Adrenal gland (tissue), 9 donors: ENCODE measurements at regions not wholly inside any gene's neighbourhood (a gene's known extent, or its start where the extent isn't known, plus 50 kb on each side); places are given as distances from the start of the nearest gene placed in this dataset.
A peak's percentile ranks its signal among the peaks of the same experiment; 100 is the strongest.

ENCODE experiments used
- DNase-seq, 7 donors: peaks; one replicate each; pipeline ENCODE4 v3.0.0-alpha.2; 2019 to 2020
- H3K27ac ChIP-seq, 5 donors: fragments of 200-600 bp; sonication (generic) in 4 of 5; 1 replicate in 3 of 5; 2 replicates in 2 of 5; pipeline versions ENCODE4 v1.5.1 to v1.8.0; 2016 to 2020; ENCODE audit warnings: mild to moderate bottlenecking in 1 of 5
- H3K27me3 ChIP-seq: fragments of 200-600 bp; 2 replicates; pipeline ENCODE4 v1.8.0; 2021
- H3K36me3 ChIP-seq, 2 donors: fragments of 200-600 bp; replicated peaks in 1 of 2; 1 replicate in 1 of 2; 2 replicates in 1 of 2; pipeline versions ENCODE4 v1.5.1 to v1.8.0; 2018 to 2022
- H3K4me1 ChIP-seq, 2 donors: fragments of 200-600 bp; replicated peaks in 1 of 2; 1 replicate in 1 of 2; 2 replicates in 1 of 2; pipeline versions ENCODE4 v1.5.1 to v1.8.0; 2018 to 2021
- H3K4me3 ChIP-seq, 4 donors: fragments of 200-600 bp; sonication (generic) in 3 of 4; one replicate each; pipeline ENCODE4 v1.5.1; 2016 to 2018
- H3K9me3 ChIP-seq, 3 donors: fragments of 200-600 bp; sonication (generic) in 1 of 3; replicated peaks in 1 of 3; 1 replicate in 2 of 3; 2 replicates in 1 of 3; pipeline versions ENCODE4 v1.5.1 to v1.8.0; 2016 to 2021
- POLR2A ChIP-seq, 2 donors: fragments of 450-650 bp; IDR thresholded peaks; one replicate each; pipeline ENCODE4 v1.6.1; 2017; ENCODE audit warnings: antibody characterized with exemption in 2 of 2, mild to moderate bottlenecking in 2 of 2, moderate library complexity in 1 of 2
- WGBS, 4 donors: extraction: QIAGEN DNeasy Blood & Tissue Kit in 2 of 4; methylation state at CpG; one replicate each; pipeline versions ENCODE4 v1.1.5 to v1.1.7; 2013 to 2017; 5-methylcytosine and 5-hydroxymethylcytosine counted together
- intact Hi-C, 2 donors: fragments of 100-400 bp; cut with DNase I; formaldehyde crosslinking; loops; one replicate each; pipeline versions ENCODE4 v1.14.1 to v1.15.0; 2022 to 2023
- TF ChIP-seq, protein P1 (sequence below), 6 experiments: fragments of 450-650 bp in 4 of 6; fragments of 200-600 bp in 2 of 6; sonication (generic) in 1 of 6; IDR thresholded peaks; 1 replicate in 5 of 6; 2 replicates in 1 of 6; pipeline versions ENCODE4 v1.5.1 to v1.8.0; 2016 to 2021; ENCODE audit warnings: antibody characterized with exemption in 6 of 6, mild to moderate bottlenecking in 2 of 6, moderate library complexity in 1 of 6
- donor health status: healthy with polysubstance abuse.
- donor health status: Bipolar disorder and iron deficiency.
- donor health status: DM: yes; HTN: yes; CAD: no.
- donor health status: DM: no; HTN: no; CAD: no.
- donor health status: DM: no; HTN: no; CAD: no.

DNA sequence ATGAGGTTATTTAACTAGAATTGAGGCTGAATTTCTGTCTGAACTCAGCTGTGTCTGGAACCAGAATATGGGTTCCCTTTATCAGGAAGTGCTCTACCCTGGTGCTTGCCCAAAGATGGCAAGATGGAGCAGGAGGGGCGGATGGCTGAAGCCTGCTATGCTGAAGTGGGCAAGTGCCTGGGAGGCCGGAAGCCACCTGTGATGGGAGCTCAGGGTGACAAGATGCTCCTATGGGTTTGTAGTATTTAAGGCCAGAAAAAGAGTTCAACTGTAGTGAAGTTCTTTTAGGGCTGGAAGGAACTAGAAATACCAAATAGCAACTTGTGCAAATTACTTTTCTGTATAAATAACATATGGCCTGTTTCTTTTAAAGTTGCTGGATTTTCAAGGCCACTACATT, 808.9 kb upstream of the RAB6C start:
- no peak overlapping the region for H3K4me3 ChIP-seq
- peak in 1 of 7 donors; percentile 14 for DNase-seq
- H3K36me3 ChIP-seq: no peaks in the 10 kb centered on the region
- WGBS, 4 donors: 78 to 90% (median 81%) methylated on average over 2 of the region's 2 CpGs
- TF ChIP-seq POLR2A (IDR thresholded peaks at IDR 0.05): no peak
- TF ChIP-seq, protein P1, sequence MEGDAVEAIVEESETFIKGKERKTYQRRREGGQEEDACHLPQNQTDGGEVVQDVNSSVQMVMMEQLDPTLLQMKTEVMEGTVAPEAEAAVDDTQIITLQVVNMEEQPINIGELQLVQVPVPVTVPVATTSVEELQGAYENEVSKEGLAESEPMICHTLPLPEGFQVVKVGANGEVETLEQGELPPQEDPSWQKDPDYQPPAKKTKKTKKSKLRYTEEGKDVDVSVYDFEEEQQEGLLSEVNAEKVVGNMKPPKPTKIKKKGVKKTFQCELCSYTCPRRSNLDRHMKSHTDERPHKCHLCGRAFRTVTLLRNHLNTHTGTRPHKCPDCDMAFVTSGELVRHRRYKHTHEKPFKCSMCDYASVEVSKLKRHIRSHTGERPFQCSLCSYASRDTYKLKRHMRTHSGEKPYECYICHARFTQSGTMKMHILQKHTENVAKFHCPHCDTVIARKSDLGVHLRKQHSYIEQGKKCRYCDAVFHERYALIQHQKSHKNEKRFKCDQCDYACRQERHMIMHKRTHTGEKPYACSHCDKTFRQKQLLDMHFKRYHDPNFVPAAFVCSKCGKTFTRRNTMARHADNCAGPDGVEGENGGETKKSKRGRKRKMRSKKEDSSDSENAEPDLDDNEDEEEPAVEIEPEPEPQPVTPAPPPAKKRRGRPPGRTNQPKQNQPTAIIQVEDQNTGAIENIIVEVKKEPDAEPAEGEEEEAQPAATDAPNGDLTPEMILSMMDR (IDR thresholded peaks at IDR 0.05): no peak
- intact Hi-C loops: no loop called here
- no peaks in the 10 kb centered on the region for H3K9me3 ChIP-seq
- H3K27me3 ChIP-seq: no peaks in the 10 kb centered on the region
- H3K4me1 ChIP-seq: no peaks in the 10 kb centered on the region
- no peak overlapping the region for H3K27ac ChIP-seq

DNA sequence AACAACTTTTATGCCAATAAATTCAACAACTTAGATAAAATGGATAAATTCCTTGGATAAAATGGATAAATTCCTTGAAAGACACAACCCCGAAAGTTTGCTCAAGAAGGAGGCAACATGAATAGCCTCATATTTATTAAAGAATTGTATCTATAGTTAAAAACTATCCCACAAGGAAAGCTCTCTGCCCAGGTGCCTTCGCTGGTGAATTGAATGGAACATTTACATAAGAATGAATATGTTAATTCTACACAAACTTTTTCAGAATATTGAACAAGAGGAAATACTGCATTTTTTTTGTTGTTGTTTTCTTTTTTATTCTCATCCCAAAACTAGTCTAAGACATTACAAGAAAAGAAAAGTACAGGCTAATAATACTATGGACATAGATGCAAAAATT, 805.3 kb upstream of the RAB6C start:
- Histone ChIP-seq H3K4me1 (no peaks in the 10 kb centered on the region), H3K9me3 (no peaks in the 10 kb centered on the region), H3K27me3 (no peaks in the 10 kb centered on the region), H3K36me3 (no peaks in the 10 kb centered on the region), H3K27ac (no peak overlapping the region), H3K4me3 (no peak overlapping the region)
- intact Hi-C loops: no loop called here
- TF ChIP-seq, protein P1 (IDR thresholded peaks at IDR 0.05): no peak
- no peak for TF ChIP-seq POLR2A (IDR thresholded peaks at IDR 0.05)
- no peak for DNase-seq
- WGBS, 4 donors: 68 to 85% (median 78%) methylated on average over 2 of the region's 2 CpGs

DNA sequence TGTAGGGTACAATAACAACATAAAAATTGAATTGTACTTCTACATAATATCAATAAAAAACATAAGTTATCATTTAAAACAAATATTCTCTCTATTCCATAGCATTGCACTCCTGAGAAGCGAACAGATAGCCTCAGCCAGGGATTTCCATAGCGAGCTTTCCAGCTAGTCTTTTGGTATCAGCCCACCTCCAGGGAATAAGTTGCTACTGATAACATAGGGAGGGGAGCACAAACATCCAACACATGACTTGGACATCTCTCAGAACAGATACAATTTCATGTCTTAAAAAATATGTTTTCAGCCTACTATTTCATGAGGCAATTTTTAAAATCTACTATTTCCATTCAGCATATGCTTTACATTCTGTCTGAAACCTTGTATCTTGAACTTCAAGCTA, 804.4 kb upstream of the RAB6C start:
- Histone ChIP-seq H3K4me1 (no peaks in the 10 kb centered on the region), H3K27me3 (no peaks in the 10 kb centered on the region), H3K36me3 (no peaks in the 10 kb centered on the region), H3K27ac (no peak overlapping the region), H3K4me3 (no peak overlapping the region), H3K9me3 (no peaks in the 10 kb centered on the region)
- TF ChIP-seq, protein P1 (IDR thresholded peaks at IDR 0.05): no peak
- no peak for TF ChIP-seq POLR2A (IDR thresholded peaks at IDR 0.05)
- 71 to 83% (median 77%) methylated on average over 2 of the region's 2 CpGs for WGBS, 4 donors
- intact Hi-C loops: no loop called here
- DNase-seq: peak in 1 of 7 donors; percentile 7

DNA sequence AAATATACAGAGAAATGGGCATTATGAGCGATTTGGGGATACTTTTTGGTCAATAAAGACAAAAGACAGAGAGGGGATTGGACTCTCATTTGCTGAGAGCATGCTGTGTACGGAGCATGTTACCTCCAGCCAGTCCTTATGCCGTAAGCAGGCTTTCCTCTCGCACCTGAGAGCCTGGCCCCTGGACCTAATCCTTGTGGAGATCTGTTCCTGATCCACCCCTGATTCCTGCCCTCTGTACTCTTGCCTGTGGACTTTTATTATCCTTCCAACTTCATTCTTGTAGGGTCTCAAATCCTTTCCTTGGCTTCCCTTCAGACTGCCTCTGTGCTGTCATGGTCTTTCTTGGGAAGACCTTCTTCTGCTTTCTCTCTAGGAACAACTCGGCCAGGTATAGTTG, 803.1 kb upstream of the RAB6C start:
- Histone ChIP-seq H3K4me1 (no peaks in the 10 kb centered on the region), H3K4me3 (no peak overlapping the region), H3K36me3 (no peaks in the 10 kb centered on the region), H3K27me3 (no peaks in the 10 kb centered on the region), H3K9me3 (no peaks in the 10 kb centered on the region), H3K27ac (no peak overlapping the region)
- 71 to 90% (median 84%) methylated on average over 5 of the region's 5 CpGs for WGBS, 4 donors
- no peak for DNase-seq
- TF ChIP-seq, protein P1 (IDR thresholded peaks at IDR 0.05): no peak
- TF ChIP-seq POLR2A (IDR thresholded peaks at IDR 0.05): no peak
- intact Hi-C loops: no loop called here
